Muscle of arm (tissue), 1 donor: ENCODE measurements at regions not wholly inside any gene's neighbourhood (a gene's known extent, or its start where the extent isn't known, plus 50 kb on each side); places are given as distances from the start of the nearest gene placed in this dataset.
A peak's percentile ranks its signal among the peaks of the same experiment; 100 is the strongest.

Experiments used
- DNase-seq: peaks from one replicate; pipeline ENCODE4 v3.0.0-alpha.2; 2013

DNA sequence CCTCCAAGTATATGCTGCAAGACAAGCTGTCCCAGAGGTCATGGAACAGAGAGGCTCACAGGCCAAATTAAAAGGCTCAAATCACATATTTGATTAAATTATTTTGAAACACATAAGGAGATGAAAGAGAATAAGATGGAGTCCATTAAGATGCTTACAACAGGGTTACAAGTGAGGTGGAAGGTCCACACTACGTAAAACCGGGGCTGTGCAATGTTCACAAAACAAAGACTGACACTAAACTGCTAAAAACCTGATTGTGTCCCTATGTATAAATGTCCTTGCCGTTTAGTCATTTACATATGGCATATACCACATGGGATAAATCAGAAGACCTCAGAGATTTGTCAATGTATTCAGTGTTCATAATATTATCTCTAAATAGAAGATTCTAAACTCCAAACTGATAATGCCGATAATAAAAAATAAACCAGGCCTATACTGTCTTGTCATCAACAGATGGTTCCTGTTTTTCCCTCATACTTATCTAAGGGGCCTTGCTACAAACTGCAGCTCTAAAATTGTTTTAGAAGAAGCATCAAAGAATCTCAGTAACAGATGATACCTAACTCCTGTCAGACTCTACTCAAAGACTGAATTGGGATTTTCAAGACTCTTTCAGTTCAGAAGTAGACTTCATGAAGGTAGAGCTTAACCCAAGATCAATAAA lies 51.8 kb upstream of the RIPOR2 start:
- DNase-seq = no peak

DNA sequence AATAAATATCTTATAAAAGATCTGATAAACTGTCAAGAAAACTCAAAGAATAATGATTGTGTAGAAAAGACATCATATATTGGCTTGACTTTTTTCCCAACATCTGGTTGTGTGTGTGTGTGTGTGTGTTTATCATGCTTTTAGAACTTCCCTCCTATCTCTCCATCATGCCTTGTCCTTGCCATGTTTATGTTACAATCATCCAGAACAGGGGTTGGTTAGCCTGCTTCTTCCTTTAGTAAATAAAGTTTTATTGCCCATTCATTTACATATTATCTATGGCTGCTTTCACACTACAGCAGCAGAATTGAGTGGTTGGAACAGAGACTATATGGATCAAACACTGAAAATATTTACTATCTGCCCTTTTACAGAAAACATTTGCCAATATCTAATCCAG lies 52.8 kb upstream of the RIPOR2 start:
- DNase-seq = no peak

DNA sequence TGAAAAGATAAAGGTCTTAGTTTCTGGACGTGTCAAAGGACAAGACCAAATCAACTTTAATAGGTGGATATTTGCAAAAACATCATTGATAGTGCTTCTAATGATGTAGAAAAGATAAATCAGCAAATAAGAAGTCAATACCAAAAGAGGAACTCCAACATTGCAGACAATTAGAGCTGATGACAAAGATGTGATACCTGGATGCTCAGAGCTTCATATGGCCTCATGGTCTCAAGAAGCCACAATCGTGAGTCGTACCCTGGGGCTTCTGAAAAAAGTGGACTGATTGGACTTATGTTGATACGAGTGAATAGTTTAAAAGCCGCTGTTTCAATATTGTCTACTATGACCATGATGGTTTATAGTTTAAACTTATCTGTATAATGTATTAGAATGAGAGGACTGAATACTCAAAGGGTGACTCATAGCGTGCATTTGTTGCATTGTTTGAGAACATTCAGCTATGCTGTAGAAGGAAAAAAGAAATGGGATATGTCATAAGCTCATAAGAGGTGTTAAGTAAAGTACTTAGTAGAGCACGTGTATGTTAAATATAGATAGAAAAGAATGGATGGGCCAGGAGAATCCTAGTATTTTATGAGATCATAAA lies 54.6 kb upstream of the RIPOR2 start:
- DNase-seq = no peak

- DNase-seq = no peak
Observed at GRCh38 chr6:24990944-24991809, 55.4 kb upstream of the RIPOR2 start.

DNA sequence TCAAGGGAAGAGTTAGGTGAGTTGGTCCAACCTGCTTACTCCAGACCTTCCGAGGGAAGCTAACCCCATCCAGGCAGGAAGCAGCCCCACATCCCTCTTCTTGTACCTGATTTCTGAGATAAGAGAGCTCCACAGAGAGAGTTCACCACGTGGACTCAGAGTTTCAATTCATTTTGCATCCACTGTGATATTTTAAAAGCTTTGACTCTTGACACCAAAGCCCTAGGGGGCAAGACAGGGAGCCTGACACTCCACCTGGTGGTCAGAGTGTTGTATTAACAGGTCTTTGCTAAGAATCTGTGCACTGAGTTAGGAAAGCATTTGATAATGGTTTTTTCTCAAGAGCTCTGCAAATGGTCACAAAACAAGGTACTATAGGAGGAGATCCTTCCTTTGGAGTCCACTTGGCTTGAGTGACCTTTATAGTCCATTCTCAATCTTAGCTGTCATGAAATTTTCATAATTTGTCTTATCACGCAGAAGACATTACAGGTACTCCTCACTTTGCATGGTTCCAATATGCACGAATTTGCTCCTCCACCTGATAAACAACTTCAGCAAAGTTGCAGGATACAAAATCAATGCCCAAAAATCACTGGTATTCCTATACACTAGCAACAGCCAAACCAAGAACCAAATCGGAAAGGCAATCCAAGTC lies 56.2 kb upstream of the RIPOR2 start:
- peak; percentile 41 for DNase-seq

DNA sequence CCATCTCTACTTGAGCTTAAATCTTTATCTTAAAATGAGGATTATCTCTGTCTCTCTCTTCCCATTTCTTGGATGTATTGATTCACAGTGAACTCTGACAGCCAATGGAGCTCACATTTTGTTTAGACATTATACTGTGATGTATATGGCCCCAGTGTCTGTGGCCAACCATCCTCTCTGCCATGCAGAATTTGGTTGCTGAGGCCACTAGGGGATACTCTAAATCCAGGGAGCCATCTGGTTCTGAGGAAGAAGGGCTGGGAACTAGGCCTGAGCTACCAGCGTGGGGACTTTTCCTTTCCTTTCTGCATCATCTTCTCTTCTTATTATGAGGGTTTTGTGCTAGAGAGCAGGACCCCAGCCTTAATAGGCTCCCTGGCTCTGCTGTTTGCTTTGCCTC lies 59.1 kb upstream of the RIPOR2 start:
- no peak for DNase-seq

DNA sequence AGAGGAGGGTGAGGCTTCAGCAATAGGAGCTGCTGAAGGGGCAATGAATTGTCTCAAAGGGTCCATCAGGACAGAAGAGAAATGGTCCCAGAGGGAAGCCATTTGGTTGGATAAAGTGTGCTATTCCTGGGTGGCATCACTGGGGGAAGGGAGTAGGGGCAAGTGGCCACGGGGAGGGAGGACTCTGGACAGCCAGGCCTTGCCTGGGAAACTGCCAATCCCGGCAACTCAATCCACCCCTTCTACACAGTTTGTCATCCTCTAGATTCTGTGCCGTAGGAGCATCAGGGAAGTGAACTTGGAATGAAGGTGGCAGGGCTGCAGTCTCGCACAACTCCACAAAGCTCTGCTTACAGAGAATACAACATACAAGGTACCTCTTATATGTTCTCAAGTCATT lies 59.5 kb upstream of the RIPOR2 start:
- DNase-seq = no peak

DNA sequence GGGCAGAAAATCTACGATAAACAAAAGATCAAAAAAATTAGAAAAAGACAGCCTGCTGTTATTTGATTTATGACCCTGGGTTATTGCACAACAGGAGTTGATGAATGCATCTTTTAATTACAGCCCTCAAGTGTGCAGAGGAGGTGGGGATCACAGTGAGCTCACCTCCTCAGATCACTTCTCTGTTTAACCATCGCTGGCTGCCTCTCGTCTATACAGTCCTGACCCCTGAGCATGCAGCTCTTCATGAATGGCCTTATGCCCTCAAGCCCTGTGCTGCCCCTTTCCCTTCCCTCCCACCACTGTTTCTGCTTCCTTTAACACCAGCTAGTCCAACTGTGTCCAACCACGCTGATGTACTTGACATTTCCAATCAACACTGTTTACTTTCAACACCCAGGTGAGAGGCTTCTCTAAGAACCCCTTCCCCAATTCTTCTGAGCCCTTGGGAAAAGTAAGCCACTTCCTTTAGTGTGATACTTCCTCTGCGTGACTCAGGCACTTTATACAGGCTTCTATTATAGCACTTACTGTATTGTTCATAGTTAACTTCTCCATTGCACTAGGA lies 60.6 kb upstream of the RIPOR2 start:
- no peak for DNase-seq

DNA sequence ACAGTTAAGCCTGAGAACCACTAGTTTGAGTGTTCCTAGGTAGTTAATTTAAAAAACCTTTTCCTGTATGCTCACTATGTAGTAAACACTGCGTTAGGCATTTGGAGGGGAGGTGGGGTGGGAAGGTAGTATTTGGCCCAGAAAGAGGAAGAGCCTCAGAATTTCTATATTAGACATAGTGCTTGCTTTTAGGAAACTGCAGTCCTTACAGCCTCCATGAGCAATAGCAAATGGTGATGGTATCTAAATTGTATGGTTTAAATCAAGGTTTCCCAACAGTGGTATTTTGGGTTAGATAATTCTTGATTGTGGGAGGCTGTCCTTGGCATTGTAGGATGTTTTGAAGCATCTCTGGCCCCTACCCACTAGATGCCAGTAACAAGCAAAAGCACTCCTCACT lies 61.5 kb upstream of the RIPOR2 start:
- no peak for DNase-seq

DNA sequence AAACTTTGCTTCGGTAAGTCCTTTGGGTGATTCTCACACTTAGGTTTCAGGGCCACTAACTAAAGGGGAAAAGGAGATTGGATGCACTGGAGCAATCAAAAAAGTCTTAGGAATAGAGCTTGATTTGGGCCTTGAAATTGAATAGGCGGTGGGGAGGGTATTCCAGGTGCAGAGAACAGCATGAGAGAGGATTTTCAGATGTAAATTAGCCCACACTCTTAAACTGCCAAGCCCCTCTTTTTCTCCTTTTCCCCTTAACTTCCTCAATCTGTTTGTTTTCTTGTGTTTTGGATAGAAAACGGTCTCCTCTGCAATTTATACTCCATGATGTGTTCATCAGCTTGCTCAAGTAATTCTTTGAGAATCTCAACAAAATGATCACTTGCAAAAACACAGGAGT lies 62.1 kb upstream of the RIPOR2 start:
- no peak for DNase-seq

GRCh38 chr6:25002326-25003091 lies 66.7 kb upstream of the RIPOR2 start:
- no peak for DNase-seq

DNA sequence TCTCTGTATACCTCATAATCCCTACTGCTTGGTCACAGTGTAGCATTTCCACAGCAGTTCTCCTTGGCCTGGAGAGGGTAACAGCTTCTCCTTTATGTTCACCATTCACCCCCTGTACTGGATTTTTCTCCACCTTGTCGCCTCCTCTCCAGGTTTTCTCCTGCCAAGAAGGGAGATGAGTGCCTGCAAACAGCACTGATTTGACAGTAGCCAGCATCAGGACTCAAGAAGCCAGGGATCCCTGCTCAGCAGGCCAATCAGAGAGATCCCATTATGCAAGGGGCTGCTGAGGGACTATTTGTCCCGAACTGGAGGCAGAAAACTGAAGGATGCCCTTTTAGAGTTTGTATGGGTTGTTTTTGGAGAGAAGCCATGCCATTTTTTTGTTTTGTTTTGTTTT lies 68.6 kb upstream of the RIPOR2 start:
- no peak for DNase-seq

DNA sequence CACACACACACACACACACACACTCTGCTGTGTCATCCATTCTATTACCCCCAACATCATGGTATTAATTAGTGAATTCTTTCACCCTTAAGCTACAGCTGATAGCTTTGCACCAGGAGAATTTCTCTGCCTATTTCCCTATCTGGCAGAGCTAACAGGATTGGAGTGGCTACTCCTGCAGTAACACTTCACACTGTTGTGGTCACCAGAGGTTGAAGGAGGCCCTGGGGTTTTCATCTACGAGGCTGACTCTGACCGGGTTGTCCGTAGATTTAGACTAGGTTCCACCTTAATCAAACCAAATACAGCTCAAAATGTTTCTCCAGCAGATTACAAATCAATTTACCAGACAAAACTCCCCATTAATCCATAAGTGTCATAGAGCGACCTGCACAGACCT lies 69.2 kb upstream of the RIPOR2 start:
- DNase-seq = no peak

DNA sequence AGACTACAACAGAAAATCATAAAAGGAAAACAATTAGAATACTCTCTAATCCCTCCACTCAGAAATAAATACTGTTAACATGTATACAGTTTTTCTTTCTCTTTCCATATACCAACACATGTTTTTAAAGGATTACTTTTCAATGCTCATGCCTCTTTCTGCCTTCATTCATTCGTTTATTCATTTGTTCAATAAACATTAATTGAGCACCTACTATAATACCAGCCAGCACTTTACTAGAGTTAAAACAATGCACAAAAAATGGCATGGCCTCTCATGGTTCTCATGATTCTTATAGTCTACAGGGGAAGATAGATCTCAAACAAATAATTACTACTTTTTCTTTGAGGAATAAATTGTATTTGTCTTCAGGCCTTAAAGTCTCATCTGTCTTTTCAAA lies 70.3 kb upstream of the RIPOR2 start:
- no peak for DNase-seq

- DNase-seq = peak; percentile 30
Observed at GRCh38 chr6:25006565-25007001, 70.8 kb upstream of the RIPOR2 start.

DNA sequence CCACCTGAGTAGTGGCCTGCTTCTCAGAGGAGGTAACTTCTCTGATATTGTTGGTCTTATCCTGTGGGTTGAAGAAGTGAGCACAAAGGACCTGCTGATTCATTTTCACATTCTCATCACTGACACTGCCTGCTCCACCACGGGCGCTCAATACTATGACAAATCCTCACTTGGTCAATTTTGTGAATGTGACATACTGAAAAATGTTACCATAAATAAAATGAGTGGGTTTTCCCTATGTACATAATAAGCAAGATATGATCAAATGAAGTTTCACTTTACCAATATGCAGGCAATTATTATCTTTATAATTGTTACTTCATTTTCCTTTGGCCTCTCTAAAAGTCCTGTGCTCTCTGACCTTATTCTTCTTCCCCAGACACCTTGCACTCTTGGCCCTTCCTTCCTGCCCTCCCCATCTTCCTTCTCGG lies 71.5 kb upstream of the RIPOR2 start:
- no peak for DNase-seq

DNA sequence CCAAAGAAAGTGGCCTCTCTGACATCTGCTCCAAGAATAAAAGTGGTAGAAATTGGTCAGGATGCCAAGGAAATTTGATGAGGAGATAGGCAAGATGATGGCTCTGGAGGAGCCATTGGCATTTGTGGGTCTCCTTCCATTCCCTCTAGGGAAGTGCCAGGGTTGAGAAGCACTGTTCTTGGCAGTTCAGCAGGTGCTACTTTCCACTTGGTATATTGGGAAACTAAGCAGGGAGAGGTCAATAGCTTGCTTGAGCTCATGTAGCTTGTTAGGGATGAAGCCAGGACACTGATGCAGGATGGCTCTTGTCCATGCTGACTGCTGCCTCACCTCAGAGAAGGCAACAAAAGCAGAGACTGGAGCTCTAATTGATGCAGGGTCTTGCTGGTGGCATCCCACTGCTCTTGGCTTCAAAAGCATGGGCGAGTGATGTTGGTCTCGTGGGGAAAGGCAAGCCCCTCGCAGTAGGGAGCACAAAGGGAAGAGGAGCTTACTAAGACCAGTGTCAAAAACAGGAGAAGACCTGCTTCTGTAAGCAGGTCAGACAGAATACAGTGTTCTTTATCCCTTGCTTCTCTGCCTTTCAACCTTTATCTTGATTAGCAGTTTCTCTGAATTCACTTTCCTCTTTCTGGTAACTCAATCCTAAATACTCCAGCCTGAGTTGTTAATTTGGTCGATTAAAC lies 73.1 kb upstream of the RIPOR2 start:
- no peak for DNase-seq

DNA sequence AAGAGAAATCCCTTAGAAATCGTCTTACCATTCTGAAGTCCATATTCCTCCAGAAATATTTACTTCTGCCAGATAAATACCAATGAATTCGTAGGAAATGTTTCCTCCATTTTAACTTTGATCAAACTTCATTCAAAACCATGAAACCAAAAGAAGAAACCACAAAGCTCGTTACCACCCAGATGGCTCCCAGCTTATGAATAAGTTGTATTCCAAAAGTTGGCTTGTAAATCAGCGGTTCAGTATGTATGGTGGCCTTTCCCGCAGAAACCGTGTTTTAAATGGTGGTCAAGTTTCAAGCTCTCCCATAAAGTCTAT lies 73.6 kb upstream of the RIPOR2 start:
- DNase-seq = no peak

DNA sequence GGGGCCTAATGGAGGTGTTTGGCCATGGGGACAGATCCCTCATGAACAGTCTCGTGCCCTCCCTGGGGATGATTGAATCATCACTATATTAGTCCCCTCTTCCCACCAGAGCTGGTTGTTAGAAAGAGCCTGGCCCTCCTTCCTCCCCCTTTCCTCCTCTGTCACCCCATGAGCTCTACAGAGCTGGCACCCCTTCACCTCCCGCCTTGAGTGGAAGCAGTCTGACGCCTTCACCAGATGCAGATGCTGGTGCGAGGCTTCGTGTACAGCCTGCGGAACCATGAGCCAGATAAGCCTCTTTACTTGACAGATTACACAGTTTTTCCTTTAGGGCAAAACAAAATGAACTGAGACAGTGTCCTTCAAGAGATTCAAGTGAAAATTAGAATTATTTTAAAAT lies 74.4 kb upstream of the RIPOR2 start:
- no peak for DNase-seq

DNA sequence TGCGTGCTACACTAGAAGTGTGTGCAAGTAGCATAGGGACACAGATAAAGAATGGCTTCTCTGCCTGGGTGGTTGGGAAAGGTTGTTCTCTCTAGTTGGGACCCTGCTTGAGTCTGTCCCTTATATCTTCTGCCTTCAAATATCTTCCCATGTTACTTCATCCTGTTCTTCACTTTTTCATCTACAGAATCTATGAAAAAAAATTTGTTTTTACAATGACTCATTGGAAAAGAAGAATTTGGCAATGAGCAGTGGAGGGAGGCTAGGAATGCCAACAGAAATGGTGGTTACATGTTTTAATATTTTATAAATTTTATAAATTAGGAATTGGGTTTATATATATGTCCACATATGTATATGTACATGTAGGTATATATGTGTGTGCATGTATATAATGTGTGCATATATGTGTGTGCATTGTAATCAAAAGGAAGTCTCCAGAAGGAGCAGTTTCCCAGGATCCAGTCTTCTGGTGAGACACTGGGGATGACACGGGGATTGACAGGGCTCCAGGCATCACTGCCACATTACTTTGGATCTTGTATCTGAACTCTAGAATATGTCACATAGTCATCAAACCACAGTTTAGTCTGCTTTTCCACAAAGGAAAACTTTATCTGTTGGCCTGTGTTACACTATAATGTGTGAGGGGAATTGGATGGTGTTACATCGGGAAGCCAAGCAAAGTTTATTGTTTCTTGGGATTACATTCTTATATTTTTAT lies 75.3 kb upstream of the RIPOR2 start:
- no peak for DNase-seq
